GM12878 (cell line): ENCODE measurements at regions not wholly inside any gene's neighbourhood (a gene's known extent, or its start where the extent isn't known, plus 50 kb on each side); places are given as distances from the start of the nearest gene placed in this dataset.

Experiments
- ATAC-seq: fragments of 200-7000 bp; cut with Tn5 transposase; 3 replicates; pipeline ENCODE4 v1.9.1; 2020; ENCODE audit warnings: mild to moderate bottlenecking, moderate library complexity
- BruUV-seq: library from RNA; stranded (reverse); fragments of 400-500 nt; replicated peaks from 2 replicates; lab custom pipeline; 2021; lab: Mats Ljungman, UMichigan
- CTCF ChIA-PET: fragments of 300-600 bp; sonication (Branson Sonifier 250); formaldehyde crosslinking; extraction: SDS; loops from one replicate; lab custom pipeline; 2021; ENCODE audit warnings: inconsistent platforms; lab: Yijun Ruan, JAX
- POLR2A ChIA-PET: fragments of 350-600 bp; formaldehyde crosslinking; extraction: SDS; loops from one replicate; lab custom pipeline; 2021; ENCODE audit warnings: inconsistent platforms; lab: Charles Lee
- RAD21 ChIA-PET: fragments of 300-600 bp; sonication (Branson Sonifier 250); formaldehyde crosslinking; loops from one replicate; lab custom pipeline; 2023; ENCODE audit warnings: antibody characterized with exemption; ENCODE audit not compliant: unreplicated experiment; lab: Charles Lee
- SMC1A ChIA-PET: fragments of 300-600 bp; sonication (Branson Sonifier 250); formaldehyde crosslinking; loops from one replicate; lab custom pipeline; 2023; ENCODE audit not compliant: unreplicated experiment, uncharacterized antibody; lab: Charles Lee
- DNase-seq: peaks from one replicate; pipeline ENCODE4 v3.0.0-alpha.2; 2011; ENCODE audit warnings: low read depth, low spot score
- FAIRE-seq: peaks from 3 replicates; lab custom pipeline; 2011; peaks lifted over from hg19 to GRCh38; lab: Jason Lieb, UNC
- H2AFZ ChIP-seq: 2 replicates; pipeline ENCODE4 v1.6.0; 2011; ENCODE audit warnings: low read depth, low read length, control low read depth; ENCODE audit not compliant: control insufficient read depth
- H3K27ac ChIP-seq: 2 replicates; pipeline ENCODE4 v1.5.1; 2011; ENCODE audit warnings: control low read depth; ENCODE audit not compliant: control insufficient read depth, insufficient read depth
- H3K27me3 ChIP-seq, 2 experiments: replicated peaks in 1 of 2; 2 replicates each; pipeline versions ENCODE4 v1.6.0 to v1.6.1; 2011; ENCODE audit warnings: low read length in 1 of 2; ENCODE audit not compliant: control insufficient read depth in 2 of 2, insufficient read depth in 2 of 2
- H3K36me3 ChIP-seq, 2 experiments: 2 replicates each; pipeline ENCODE4 v1.5.1; 2011; ENCODE audit warnings: low read length in 1 of 2; ENCODE audit not compliant: control insufficient read depth in 2 of 2, insufficient read depth in 2 of 2
- H3K4me1 ChIP-seq: 2 replicates; pipeline ENCODE4 v1.6.1; 2011; ENCODE audit warnings: mild to moderate bottlenecking, low read length, moderate library complexity, mixed read lengths; ENCODE audit not compliant: control insufficient read depth, insufficient read depth
- H3K4me2 ChIP-seq: 2 replicates; pipeline ENCODE4 v1.6.0; 2011; ENCODE audit warnings: control low read depth; ENCODE audit not compliant: control insufficient read depth, insufficient read depth
- H3K4me3 ChIP-seq: fragments of 200-600 bp; sonication (generic); 2 replicates; pipeline ENCODE4 v1.5.1; 2016
- H3K79me2 ChIP-seq: 2 replicates; pipeline ENCODE4 v1.6.0; 2011; ENCODE audit warnings: low read length; ENCODE audit not compliant: control insufficient read depth, insufficient read depth
- H3K9ac ChIP-seq: 2 replicates; pipeline ENCODE4 v1.8.0; 2011; ENCODE audit warnings: low read length, control low read depth, mixed read lengths; ENCODE audit not compliant: control insufficient read depth, insufficient read depth
- H3K9me3 ChIP-seq: replicated peaks from 3 replicates; pipeline ENCODE4 v1.5.1; 2011; ENCODE audit warnings: mild to moderate bottlenecking, low read length; ENCODE audit not compliant: control insufficient read depth, insufficient read depth
- H4K20me1 ChIP-seq: 2 replicates; pipeline ENCODE4 v1.6.0; 2011; ENCODE audit not compliant: control insufficient read depth, insufficient read depth
- NFYA ChIP-seq: IDR thresholded peaks from 2 replicates; pipeline ENCODE4 v1.6.1; 2011; ENCODE audit warnings: low read depth, mild to moderate bottlenecking, low read length, improper control_type of control experiment, borderline replicate concordance
- PAX8 ChIP-seq: fragments of 450-650 bp; IDR thresholded peaks from 2 replicates; pipeline ENCODE4 v1.6.1; 2017; ENCODE audit warnings: mild to moderate bottlenecking, moderate library complexity
- RFX5 ChIP-seq: IDR thresholded peaks from 2 replicates; pipeline ENCODE4 v1.6.1; 2011; ENCODE audit warnings: low read depth, low read length, improper control_type of control experiment
- SMAD5 ChIP-seq: IDR thresholded peaks from 2 replicates; pipeline ENCODE4 v1.6.1; 2016; ENCODE audit warnings: antibody characterized with exemption, low read depth
- WGBS: methylation state at CpG from one replicate; pipeline ENCODE4 v1.1.6; 2016; ENCODE audit warnings: low lambda C conversion rate; ENCODE audit not compliant: insufficient replicate concordance, insufficient coverage; ENCODE audit errors: missing lambda C conversion rate; 5-methylcytosine and 5-hydroxymethylcytosine counted together
- in situ Hi-C: fragments of 300-500 bp; cut with MboI; formaldehyde crosslinking; loops from 9 replicates; pipeline ENCODE4 v1.14.3; 2018; ENCODE audit warnings: mixed read lengths
- intact Hi-C: fragments of 100-400 bp; cut with micrococcal nuclease; formaldehyde crosslinking; loops from one replicate; pipeline ENCODE4 v1.14.2; 2022; ENCODE audit not compliant: unreplicated experiment
- TF ChIP-seq, protein P1 (sequence below): IDR thresholded peaks from 2 replicates; pipeline ENCODE4 v1.6.1; 2012; ENCODE audit warnings: low read depth, low read length, improper control_type of control experiment
- TF ChIP-seq, protein P2 (sequence below): IDR thresholded peaks from 2 replicates; pipeline ENCODE4 v1.6.1; 2012; ENCODE audit warnings: mild to moderate bottlenecking, low read depth, low read length
- TF ChIP-seq, protein P3 (sequence below): fragments of 450-650 bp; IDR thresholded peaks from 2 replicates; pipeline ENCODE4 v1.6.1; 2016; ENCODE audit warnings: mild to moderate bottlenecking

DNA sequence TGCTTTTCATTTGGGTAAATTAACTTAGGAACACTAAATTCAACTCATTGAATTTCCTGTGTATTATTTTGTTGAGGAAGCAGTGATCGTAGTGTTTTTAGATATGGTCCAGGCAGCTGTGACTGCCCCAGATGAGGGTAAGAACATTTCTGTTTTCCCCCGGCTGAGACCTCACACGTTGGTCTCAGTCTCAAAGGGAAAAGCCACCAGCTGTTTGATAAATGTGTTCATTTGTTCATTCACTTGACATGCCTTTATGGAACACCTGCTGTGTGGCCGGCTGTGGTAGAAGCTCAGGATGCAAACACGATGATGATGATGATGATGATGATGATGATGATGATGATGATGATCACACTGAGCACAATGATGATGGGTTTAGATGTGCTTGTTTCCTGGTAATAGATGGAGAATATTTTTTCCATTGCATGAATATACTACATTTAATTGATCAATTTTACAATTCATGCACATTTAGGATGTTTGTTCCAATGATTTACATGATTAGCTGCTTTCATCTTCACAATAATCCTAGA lies 125.6 kb upstream of the ZNF32 start:
- intact Hi-C loops: no loop called here
- RAD21 ChIA-PET: no interaction called here
- POLR2A ChIA-PET: no interaction called here
- Histone ChIP-seq H3K4me1 (no peaks in the 10 kb centered on the region), H4K20me1 (no peaks in the 10 kb centered on the region), H3K79me2 (no peaks in the 10 kb centered on the region), H3K4me2 (no peak overlapping the region), H3K9ac (no peak overlapping the region), H2AFZ (no peak overlapping the region), H3K27ac (no peak overlapping the region), H3K9me3 (no peaks in the 10 kb centered on the region), H3K36me3 (no peaks in the 10 kb centered on the region), H3K4me3 (no peak overlapping the region), H3K27me3 (no peaks in the 10 kb centered on the region)
- no peak for TF ChIP-seq NFYA
- TF ChIP-seq, protein P1, sequence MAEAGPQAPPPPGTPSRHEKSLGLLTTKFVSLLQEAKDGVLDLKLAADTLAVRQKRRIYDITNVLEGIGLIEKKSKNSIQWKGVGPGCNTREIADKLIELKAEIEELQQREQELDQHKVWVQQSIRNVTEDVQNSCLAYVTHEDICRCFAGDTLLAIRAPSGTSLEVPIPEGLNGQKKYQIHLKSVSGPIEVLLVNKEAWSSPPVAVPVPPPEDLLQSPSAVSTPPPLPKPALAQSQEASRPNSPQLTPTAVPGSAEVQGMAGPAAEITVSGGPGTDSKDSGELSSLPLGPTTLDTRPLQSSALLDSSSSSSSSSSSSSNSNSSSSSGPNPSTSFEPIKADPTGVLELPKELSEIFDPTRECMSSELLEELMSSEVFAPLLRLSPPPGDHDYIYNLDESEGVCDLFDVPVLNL: no peak
- DNase-seq (no peak), ATAC-seq (no peak), FAIRE-seq (no peak)
- 60% methylated on average over 5 of the region's 5 CpGs for WGBS
- CTCF ChIA-PET: interaction anchor here (1.0 to 1.2 kb wide), 2 partner anchors 11 to 12 kb away, joined by 3 to 4 read pairs; no protein-coding TSS in a partner anchor
- SMC1A ChIA-PET: no interaction called here
- in situ Hi-C loops: loop anchor here (25.0 kb wide), 1 partner anchor 88 kb away; no protein-coding TSS in a partner anchor
- BruUV-seq: no TSS peak

DNA sequence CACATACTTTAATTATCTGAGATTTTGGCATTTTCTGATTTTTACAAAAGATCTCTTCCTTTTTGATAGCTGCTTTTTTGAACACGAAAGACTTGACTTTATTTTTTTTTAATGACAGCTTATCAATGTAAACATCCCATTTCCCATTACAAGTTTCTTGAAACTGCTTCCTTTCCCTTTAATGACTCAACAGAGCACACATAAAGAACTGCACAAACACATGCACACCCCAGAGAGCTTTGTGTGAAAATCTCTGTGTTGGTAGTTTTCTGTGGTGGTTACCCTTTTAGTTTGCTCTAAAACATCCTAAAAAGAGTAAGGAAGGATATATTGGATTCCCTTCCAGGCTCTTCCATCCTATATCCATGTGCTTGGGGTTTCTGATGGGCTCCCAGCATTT lies 125.1 kb upstream of the ZNF32 start:
- in situ Hi-C loops: loop anchor here (25.0 kb wide), 1 partner anchor 89 kb away; no protein-coding TSS in a partner anchor
- Histone ChIP-seq H3K27me3 (no peaks in the 10 kb centered on the region), H3K4me3 (no peak overlapping the region), H4K20me1 (no peaks in the 10 kb centered on the region), H3K79me2 (no peaks in the 10 kb centered on the region), H3K36me3 (no peaks in the 10 kb centered on the region), H2AFZ (no peak overlapping the region), H3K27ac (no peak overlapping the region), H3K9ac (no peak overlapping the region), H3K4me1 (no peaks in the 10 kb centered on the region), H3K4me2 (no peak overlapping the region), H3K9me3 (no peaks in the 10 kb centered on the region)
- no TSS peak for BruUV-seq
- ChIA-PET CTCF (interaction anchor here (1.0 kb wide), 1 partner anchor 12 kb away, joined by 3 read pairs; no protein-coding TSS in a partner anchor), SMC1A (no interaction called here), RAD21 (no interaction called here), POLR2A (no interaction called here)
- intact Hi-C loops: no loop called here
- no peak for FAIRE-seq
- DNase-seq: no peak
- ATAC-seq: no peak
- 0% methylated on average over 1 of the region's 1 CpG for WGBS
- no peak for TF ChIP-seq PAX8
- TF ChIP-seq RFX5: no peak
- TF ChIP-seq, protein P1: no peak
- TF ChIP-seq, protein P2, sequence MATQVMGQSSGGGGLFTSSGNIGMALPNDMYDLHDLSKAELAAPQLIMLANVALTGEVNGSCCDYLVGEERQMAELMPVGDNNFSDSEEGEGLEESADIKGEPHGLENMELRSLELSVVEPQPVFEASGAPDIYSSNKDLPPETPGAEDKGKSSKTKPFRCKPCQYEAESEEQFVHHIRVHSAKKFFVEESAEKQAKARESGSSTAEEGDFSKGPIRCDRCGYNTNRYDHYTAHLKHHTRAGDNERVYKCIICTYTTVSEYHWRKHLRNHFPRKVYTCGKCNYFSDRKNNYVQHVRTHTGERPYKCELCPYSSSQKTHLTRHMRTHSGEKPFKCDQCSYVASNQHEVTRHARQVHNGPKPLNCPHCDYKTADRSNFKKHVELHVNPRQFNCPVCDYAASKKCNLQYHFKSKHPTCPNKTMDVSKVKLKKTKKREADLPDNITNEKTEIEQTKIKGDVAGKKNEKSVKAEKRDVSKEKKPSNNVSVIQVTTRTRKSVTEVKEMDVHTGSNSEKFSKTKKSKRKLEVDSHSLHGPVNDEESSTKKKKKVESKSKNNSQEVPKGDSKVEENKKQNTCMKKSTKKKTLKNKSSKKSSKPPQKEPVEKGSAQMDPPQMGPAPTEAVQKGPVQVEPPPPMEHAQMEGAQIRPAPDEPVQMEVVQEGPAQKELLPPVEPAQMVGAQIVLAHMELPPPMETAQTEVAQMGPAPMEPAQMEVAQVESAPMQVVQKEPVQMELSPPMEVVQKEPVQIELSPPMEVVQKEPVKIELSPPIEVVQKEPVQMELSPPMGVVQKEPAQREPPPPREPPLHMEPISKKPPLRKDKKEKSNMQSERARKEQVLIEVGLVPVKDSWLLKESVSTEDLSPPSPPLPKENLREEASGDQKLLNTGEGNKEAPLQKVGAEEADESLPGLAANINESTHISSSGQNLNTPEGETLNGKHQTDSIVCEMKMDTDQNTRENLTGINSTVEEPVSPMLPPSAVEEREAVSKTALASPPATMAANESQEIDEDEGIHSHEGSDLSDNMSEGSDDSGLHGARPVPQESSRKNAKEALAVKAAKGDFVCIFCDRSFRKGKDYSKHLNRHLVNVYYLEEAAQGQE: no peak
- TF ChIP-seq SMAD5: no peak
- TF ChIP-seq, protein P3, sequence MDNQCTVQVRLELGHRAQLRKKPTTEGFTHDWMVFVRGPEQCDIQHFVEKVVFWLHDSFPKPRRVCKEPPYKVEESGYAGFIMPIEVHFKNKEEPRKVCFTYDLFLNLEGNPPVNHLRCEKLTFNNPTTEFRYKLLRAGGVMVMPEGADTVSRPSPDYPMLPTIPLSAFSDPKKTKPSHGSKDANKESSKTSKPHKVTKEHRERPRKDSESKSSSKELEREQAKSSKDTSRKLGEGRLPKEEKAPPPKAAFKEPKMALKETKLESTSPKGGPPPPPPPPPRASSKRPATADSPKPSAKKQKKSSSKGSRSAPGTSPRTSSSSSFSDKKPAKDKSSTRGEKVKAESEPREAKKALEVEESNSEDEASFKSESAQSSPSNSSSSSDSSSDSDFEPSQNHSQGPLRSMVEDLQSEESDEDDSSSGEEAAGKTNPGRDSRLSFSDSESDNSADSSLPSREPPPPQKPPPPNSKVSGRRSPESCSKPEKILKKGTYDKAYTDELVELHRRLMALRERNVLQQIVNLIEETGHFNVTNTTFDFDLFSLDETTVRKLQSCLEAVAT: no peak
